CD8-positive, alpha-beta memory T cell (primary cell): ENCODE measurements at regions not wholly inside any gene's neighbourhood (a gene's known extent, or its start where the extent isn't known, plus 50 kb on each side); places are given as distances from the start of the nearest gene placed in this dataset.
A peak's percentile ranks its signal among the peaks of the same experiment; 100 is the strongest.

Experiments used
- CTCF ChIA-PET: fragments of 350-600 bp; sonication (Branson Sonifier 250); formaldehyde crosslinking; loops from one replicate; lab custom pipeline; 2021; ENCODE audit warnings: antibody characterized with exemption; lab: Charles Lee
- POLR2A ChIA-PET: fragments of 350-600 bp; sonication (Branson Sonifier 250); formaldehyde crosslinking; loops from one replicate; lab custom pipeline; 2021; ENCODE audit warnings: antibody characterized with exemption; lab: Charles Lee
- DNase-seq, 5 donors: peaks; one replicate each; pipeline versions ENCODE4 v3.0.0 to v3.0.0-alpha.2; 2020 to 2022; ENCODE audit warnings: mixed read lengths in 1 of 5
- H3K27ac ChIP-seq: one replicate; pipeline ENCODE4 v1.7.0; 2013; ENCODE audit warnings: low read depth, mild to moderate bottlenecking, low read length, moderate library complexity
- H3K27me3 ChIP-seq: 2 replicates; pipeline ENCODE4 v1.7.0; 2013; ENCODE audit warnings: low read length, mild to moderate bottlenecking; ENCODE audit not compliant: insufficient read depth, poor library complexity, severe bottlenecking
- H3K36me3 ChIP-seq: 2 replicates; pipeline ENCODE4 v1.7.0; 2013; ENCODE audit warnings: mild to moderate bottlenecking, low read length, moderate library complexity; ENCODE audit not compliant: insufficient read depth
- H3K4me1 ChIP-seq: 2 replicates; pipeline ENCODE4 v1.7.0; 2013; ENCODE audit warnings: mild to moderate bottlenecking, low read length, moderate library complexity; ENCODE audit not compliant: insufficient read depth
- H3K4me3 ChIP-seq: 2 replicates; pipeline ENCODE4 v1.7.0; 2013; ENCODE audit warnings: mild to moderate bottlenecking, low read length
- H3K9me3 ChIP-seq: 2 replicates; pipeline ENCODE4 v1.7.0; 2013; ENCODE audit warnings: mild to moderate bottlenecking, low read length
- H3K27ac Mint-ChIP-seq, 8 donors: one replicate each; pipeline ENCODE4 v1.8.0; 2020 to 2021; ENCODE audit warnings: mixed read lengths in 8 of 8, mild to moderate bottlenecking in 6 of 8, inconsistent platforms in 3 of 8, moderate library complexity in 3 of 8
- H3K27me3 Mint-ChIP-seq, 2 donors: one replicate each; pipeline ENCODE4 v1.8.0; 2020 to 2021; ENCODE audit warnings: mixed read lengths in 2 of 2, mild to moderate bottlenecking in 1 of 2, moderate library complexity in 1 of 2
- H3K36me3 Mint-ChIP-seq, 3 donors: one replicate each; pipeline ENCODE4 v1.8.0; 2020 to 2021; ENCODE audit warnings: mixed read lengths in 3 of 3, inconsistent platforms in 1 of 3, mild to moderate bottlenecking in 1 of 3
- H3K4me1 Mint-ChIP-seq, 3 donors: one replicate each; pipeline ENCODE4 v1.8.0; 2020 to 2021; ENCODE audit warnings: mixed read lengths in 3 of 3, inconsistent platforms in 1 of 3, mild to moderate bottlenecking in 1 of 3
- H3K4me3 Mint-ChIP-seq, 7 donors: one replicate each; pipeline ENCODE4 v1.8.0; 2020 to 2021; ENCODE audit warnings: mixed read lengths in 7 of 7, mild to moderate bottlenecking in 6 of 7, moderate library complexity in 4 of 7, inconsistent platforms in 2 of 7
- H3K9me3 Mint-ChIP-seq, 5 donors: one replicate each; pipeline ENCODE4 v1.8.0; 2020 to 2022; ENCODE audit warnings: mixed read lengths in 5 of 5, mild to moderate bottlenecking in 3 of 5, moderate library complexity in 2 of 5, inconsistent platforms in 1 of 5

DNA sequence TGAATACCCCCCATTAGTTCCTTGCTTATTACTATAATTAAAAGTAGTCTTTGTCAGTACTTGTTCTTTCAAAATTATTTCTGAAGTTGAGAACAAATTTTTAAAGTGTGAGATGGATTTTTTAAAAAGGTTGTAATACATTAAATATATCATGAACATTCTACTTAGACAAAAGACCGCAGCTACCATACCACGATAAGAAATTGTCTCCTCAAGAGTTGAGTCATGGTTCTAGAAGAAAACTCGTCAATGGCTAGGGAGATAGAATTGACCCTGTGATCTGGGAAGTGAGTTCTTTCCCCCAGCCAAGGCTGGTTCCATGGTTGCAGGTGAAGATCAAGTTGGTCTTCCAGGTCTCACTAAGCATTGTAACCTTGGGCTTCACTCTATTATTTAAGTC, 67.8 kb upstream of the ACYP2 start:
- Mint-ChIP-seq H3K27me3 (no peaks in the 10 kb centered on the region), H3K4me3 (no peak overlapping the region), H3K9me3 (peaks cover 0 to 10% (median 5%) of the 10 kb centered on the region in 5 donors), H3K27ac (peak overlapping the region in 1 of 8 donors; percentile 42), H3K36me3 (peaks cover 3 to 18% (median 10%) of the 10 kb centered on the region in 3 donors), H3K4me1 (peaks cover 16 to 24% (median 22%) of the 10 kb centered on the region in 3 donors)
- CTCF ChIA-PET = interaction anchor here (1.3 kb wide), 1 partner anchor 61 kb away, joined by 3 read pairs; no protein-coding TSS in a partner anchor
- no peak for DNase-seq
- Histone ChIP-seq H3K27ac (no peak overlapping the region), H3K9me3 (no peaks in the 10 kb centered on the region), H3K27me3 (no peaks in the 10 kb centered on the region), H3K4me3 (no peak overlapping the region), H3K36me3 (no peaks in the 10 kb centered on the region), H3K4me1 (peaks cover 7% of the 10 kb centered on the region)
- POLR2A ChIA-PET = no interaction called here

DNA sequence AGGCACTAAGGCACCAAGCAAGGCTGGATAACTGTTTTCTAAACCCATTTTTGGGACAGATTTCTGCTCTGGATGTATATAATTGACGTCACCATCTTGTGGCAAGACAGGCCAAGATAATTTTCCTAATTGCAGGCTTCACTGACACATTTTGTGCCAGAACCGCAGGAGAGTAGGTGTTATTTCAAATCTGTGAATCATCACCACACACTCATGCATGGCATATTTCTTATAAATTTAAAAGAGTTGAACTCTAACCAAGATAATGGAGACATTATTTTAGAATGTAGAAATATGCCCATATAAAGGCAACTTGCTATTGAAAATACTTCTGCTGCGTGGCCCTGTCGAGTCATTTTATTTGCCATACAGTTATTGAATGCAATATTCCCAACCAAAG, 68.3 kb upstream of the ACYP2 start:
- Histone ChIP-seq H3K36me3 (no peaks in the 10 kb centered on the region), H3K27me3 (no peaks in the 10 kb centered on the region), H3K4me1 (peaks cover 7% of the 10 kb centered on the region), H3K9me3 (no peaks in the 10 kb centered on the region), H3K4me3 (no peak overlapping the region), H3K27ac (no peak overlapping the region)
- Mint-ChIP-seq H3K4me1 (peaks cover 13 to 22% (median 20%) of the 10 kb centered on the region in 3 donors), H3K4me3 (no peak overlapping the region), H3K9me3 (peaks cover 0 to 10% (median 5%) of the 10 kb centered on the region in 5 donors), H3K36me3 (peaks cover 3 to 18% (median 10%) of the 10 kb centered on the region in 3 donors), H3K27ac (peak overlapping the region in 1 of 8 donors; percentile 17), H3K27me3 (no peaks in the 10 kb centered on the region)
- ChIA-PET POLR2A (no interaction called here), CTCF (interaction anchor here (1.3 kb wide), 1 partner anchor 60 kb away, joined by 3 read pairs; no protein-coding TSS in a partner anchor)
- DNase-seq = no peak

DNA sequence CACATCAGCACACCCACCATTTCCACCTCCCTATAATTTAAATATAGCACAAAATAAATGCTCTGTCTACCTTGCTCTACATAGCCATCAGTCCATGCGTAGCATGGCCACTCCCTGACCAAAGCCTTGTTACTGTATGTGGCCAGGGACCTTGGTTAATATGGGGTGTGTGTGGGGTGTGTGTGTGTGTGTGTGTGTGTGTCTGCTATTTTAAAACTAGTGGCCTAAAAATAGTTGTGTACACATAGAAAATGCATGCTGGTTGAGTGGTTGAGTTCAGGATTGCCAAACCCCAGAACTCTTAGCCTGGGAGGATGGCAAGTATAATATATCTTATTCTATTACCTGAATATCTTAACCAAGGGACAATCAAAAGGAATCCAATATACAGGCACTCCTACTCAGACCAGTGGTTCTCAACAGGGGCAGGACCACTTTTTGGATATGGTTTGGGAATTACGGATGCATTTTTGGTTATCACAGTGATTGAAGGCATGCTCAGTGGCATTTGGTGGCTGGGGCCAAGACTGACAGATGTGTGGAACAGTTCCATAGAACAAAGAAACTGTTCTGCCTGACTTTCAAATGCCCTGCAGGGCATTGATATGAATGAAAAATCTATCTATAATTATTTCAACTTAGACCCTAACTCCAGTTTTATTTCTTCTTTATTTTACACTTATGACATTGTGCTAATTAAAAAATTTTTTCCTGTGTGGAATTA, 72.3 kb upstream of the PSME4 start:
- Histone ChIP-seq H3K27me3 (no peaks in the 10 kb centered on the region), H3K27ac (no peak overlapping the region), H3K9me3 (no peaks in the 10 kb centered on the region), H3K4me3 (no peak overlapping the region), H3K4me1 (peaks cover 8% of the 10 kb centered on the region), H3K36me3 (no peaks in the 10 kb centered on the region)
- peaks cover 6 to 14% (median 10%) of the 10 kb centered on the region in 3 donors for H3K4me1 Mint-ChIP-seq
- no peak overlapping the region for H3K4me3 Mint-ChIP-seq
- ChIA-PET CTCF (no interaction called here), POLR2A (no interaction called here)
- peak overlapping the region in 2 of 8 donors; percentile 6 to 53 for H3K27ac Mint-ChIP-seq
- H3K36me3 Mint-ChIP-seq = peaks cover 0 to 11% (median 10%) of the 10 kb centered on the region in 3 donors
- no peak for DNase-seq
- peaks cover 0 to 10% (median 5%) of the 10 kb centered on the region in 5 donors for H3K9me3 Mint-ChIP-seq
- H3K27me3 Mint-ChIP-seq = no peaks in the 10 kb centered on the region

DNA sequence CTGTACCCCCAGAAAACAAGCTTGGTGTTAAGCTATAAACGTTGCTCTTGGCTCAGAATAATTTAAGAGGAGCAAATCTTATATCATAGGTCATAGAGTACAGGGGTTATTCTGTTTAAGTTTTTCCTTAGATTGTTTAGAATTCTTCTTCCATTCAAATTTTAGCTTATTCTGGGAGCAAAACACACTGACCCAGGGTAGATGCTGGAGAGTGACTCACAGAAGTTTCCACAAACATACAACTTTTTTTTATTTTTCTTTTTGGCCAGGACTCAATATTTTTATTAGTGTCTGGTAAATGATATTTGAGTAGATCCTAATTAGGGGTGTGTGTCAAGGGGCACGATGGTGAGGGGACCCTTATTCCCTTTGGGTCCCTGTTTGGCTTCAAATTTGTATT, 71.5 kb upstream of the PSME4 start:
- Mint-ChIP-seq H3K27me3 (no peaks in the 10 kb centered on the region), H3K27ac (peak overlapping the region in 3 of 8 donors; percentile 18 to 64 (median 60)), H3K36me3 (peaks cover 0 to 11% (median 10%) of the 10 kb centered on the region in 3 donors), H3K4me1 (peaks cover 4 to 9% (median 7%) of the 10 kb centered on the region in 3 donors), H3K9me3 (peaks cover 0 to 10% (median 5%) of the 10 kb centered on the region in 5 donors), H3K4me3 (no peak overlapping the region)
- H3K36me3 ChIP-seq = no peaks in the 10 kb centered on the region
- no peaks in the 10 kb centered on the region for H3K9me3 ChIP-seq
- DNase-seq = no peak
- H3K4me1 ChIP-seq = peaks cover 8% of the 10 kb centered on the region
- no peak overlapping the region for H3K4me3 ChIP-seq
- CTCF ChIA-PET = no interaction called here
- no peaks in the 10 kb centered on the region for H3K27me3 ChIP-seq
- POLR2A ChIA-PET = no interaction called here
- no peak overlapping the region for H3K27ac ChIP-seq

DNA sequence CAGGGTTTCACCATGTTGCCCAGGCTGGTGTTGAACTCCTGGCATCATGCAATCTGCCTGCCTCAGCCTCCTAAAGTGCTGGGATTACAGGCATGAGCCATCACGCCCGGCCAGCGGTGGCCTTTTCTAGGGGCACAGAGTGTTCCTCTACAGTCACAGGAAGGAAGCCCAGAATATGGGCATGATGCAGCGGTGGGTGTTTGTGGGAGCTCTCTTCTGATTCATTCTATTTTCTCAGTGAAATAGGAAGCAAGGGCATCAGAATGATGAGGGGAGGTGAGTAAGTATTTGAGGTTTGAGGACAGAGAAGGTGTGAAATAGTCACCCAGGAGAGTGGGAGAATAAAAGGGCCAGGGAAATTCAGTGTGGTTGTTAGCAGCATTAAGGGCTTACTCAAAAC, 70.3 kb upstream of the PSME4 start:
- H3K4me3 Mint-ChIP-seq = no peak overlapping the region
- H3K27ac ChIP-seq = no peak overlapping the region
- no peak overlapping the region for H3K27ac Mint-ChIP-seq
- peaks cover 0 to 3% (median 0%) of the 10 kb centered on the region in 3 donors for H3K4me1 Mint-ChIP-seq
- peak in 1 of 5 donors; percentile 15 for DNase-seq
- POLR2A ChIA-PET = no interaction called here
- H3K27me3 ChIP-seq = no peaks in the 10 kb centered on the region
- no peak overlapping the region for H3K4me3 ChIP-seq
- no peaks in the 10 kb centered on the region for H3K36me3 ChIP-seq
- peaks cover 8% of the 10 kb centered on the region for H3K4me1 ChIP-seq
- peaks cover 0 to 10% (median 5%) of the 10 kb centered on the region in 5 donors for H3K9me3 Mint-ChIP-seq
- no peaks in the 10 kb centered on the region for H3K27me3 Mint-ChIP-seq
- CTCF ChIA-PET = no interaction called here
- peaks cover 0 to 14% (median 10%) of the 10 kb centered on the region in 3 donors for H3K36me3 Mint-ChIP-seq
- H3K9me3 ChIP-seq = no peaks in the 10 kb centered on the region

DNA sequence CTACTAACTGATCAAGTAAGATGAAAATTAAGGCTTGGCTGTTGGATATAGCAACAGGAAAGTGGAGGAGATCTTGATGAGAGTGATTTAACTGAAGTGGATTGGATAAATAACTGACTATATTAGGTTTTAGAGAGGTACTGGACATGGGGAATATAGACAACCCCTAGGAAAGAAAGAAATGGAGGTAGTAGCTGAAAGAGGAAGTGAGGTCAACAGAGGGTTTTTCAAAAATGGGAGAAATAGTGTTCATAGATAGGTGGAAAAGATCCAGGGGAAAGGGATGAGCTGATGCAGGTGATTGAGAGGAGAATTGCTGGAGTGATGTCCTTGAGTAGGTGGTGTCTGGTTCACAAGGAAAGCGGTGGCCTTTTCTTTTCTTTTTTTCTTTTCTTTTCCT, 69.9 kb upstream of the PSME4 start:
- Mint-ChIP-seq H3K27ac (no peak overlapping the region), H3K4me1 (peaks cover 0 to 3% (median 0%) of the 10 kb centered on the region in 3 donors), H3K4me3 (no peak overlapping the region), H3K9me3 (peaks cover 0 to 10% (median 5%) of the 10 kb centered on the region in 5 donors), H3K36me3 (peaks cover 0 to 14% (median 9%) of the 10 kb centered on the region in 3 donors), H3K27me3 (no peaks in the 10 kb centered on the region)
- Histone ChIP-seq H3K9me3 (no peaks in the 10 kb centered on the region), H3K4me3 (no peak overlapping the region), H3K27ac (no peak overlapping the region), H3K27me3 (no peaks in the 10 kb centered on the region), H3K4me1 (peaks cover 8% of the 10 kb centered on the region), H3K36me3 (no peaks in the 10 kb centered on the region)
- CTCF ChIA-PET = no interaction called here
- POLR2A ChIA-PET = no interaction called here
- no peak for DNase-seq

DNA sequence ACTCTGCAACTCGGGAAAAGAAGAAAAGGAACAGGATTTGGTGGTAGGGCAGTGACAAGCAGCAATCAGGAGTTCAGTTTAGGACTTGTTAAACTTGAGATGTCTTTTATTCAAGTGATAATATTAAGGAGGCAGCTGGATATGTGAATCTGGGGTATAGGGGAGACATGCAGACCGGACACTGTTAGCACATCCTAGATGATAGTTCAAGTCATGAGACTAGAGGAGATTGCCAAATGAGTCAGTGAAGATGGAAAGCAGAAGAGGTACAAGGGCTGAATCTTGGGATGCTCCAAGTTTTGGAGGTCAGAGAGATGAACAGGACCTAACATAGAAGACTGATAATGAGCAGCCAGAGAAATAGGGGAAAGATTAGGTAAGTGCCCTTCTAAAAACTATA, 69.5 kb upstream of the PSME4 start:
- ChIA-PET CTCF (no interaction called here), POLR2A (no interaction called here)
- peaks cover 0 to 2% (median 0%) of the 10 kb centered on the region in 3 donors for H3K4me1 Mint-ChIP-seq
- no peaks in the 10 kb centered on the region for H3K27me3 Mint-ChIP-seq
- no peak overlapping the region for H3K4me3 Mint-ChIP-seq
- peaks cover 0 to 8% (median 3%) of the 10 kb centered on the region in 5 donors for H3K9me3 Mint-ChIP-seq
- Histone ChIP-seq H3K9me3 (no peaks in the 10 kb centered on the region), H3K27me3 (no peaks in the 10 kb centered on the region), H3K4me1 (peaks cover 8% of the 10 kb centered on the region), H3K4me3 (no peak overlapping the region), H3K27ac (no peak overlapping the region), H3K36me3 (no peaks in the 10 kb centered on the region)
- H3K36me3 Mint-ChIP-seq = peaks cover 0 to 13% (median 5%) of the 10 kb centered on the region in 3 donors
- DNase-seq = no peak
- no peak overlapping the region for H3K27ac Mint-ChIP-seq

DNA sequence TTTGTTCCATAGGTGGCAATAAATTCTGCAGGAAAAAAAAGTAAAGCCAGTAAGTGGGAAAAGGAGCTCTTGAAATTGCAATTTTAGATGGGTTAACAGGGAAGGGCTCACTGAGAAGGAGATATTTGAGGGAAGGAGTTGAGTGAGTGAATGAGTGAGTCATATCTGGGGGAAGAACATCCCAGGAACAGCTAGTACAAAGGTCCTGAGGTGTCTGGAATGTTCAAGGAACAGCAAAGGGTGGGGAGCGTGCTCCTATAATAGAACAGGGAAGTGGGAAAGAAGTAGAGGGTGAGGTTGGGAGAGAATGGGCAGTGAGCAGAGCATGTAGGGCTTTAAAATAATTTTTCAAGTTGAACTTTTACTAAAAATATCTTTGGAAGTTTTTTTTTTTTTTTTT, 68.0 kb upstream of the PSME4 start:
- H3K9me3 ChIP-seq = no peaks in the 10 kb centered on the region
- CTCF ChIA-PET = interaction anchor here (0.7 kb wide), 1 partner anchor 84 kb away, joined by 3 read pairs; no protein-coding TSS in a partner anchor
- H3K27me3 ChIP-seq = no peaks in the 10 kb centered on the region
- no peaks in the 10 kb centered on the region for H3K4me1 Mint-ChIP-seq
- H3K36me3 ChIP-seq = no peaks in the 10 kb centered on the region
- peaks cover 0 to 8% (median 0%) of the 10 kb centered on the region in 3 donors for H3K36me3 Mint-ChIP-seq
- H3K4me1 ChIP-seq = peaks cover 8% of the 10 kb centered on the region
- peak overlapping the region in 1 of 7 donors; percentile 29 for H3K4me3 Mint-ChIP-seq
- H3K27ac ChIP-seq = no peak overlapping the region
- no peak for DNase-seq
- peak overlapping the region in 1 of 8 donors; percentile 77 for H3K27ac Mint-ChIP-seq
- no peak overlapping the region for H3K4me3 ChIP-seq
- no peaks in the 10 kb centered on the region for H3K27me3 Mint-ChIP-seq
- H3K9me3 Mint-ChIP-seq = no peaks in the 10 kb centered on the region
- POLR2A ChIA-PET = no interaction called here
